Keratinocyte (primary cell): ENCODE measurements at regions not wholly inside any gene's neighbourhood (a gene's known extent, or its start where the extent isn't known, plus 50 kb on each side); places are given as distances from the start of the nearest gene placed in this dataset.

Source experiments
- DNase-seq: peaks from one replicate; pipeline ENCODE4 v3.0.0-alpha.2; 2011; ENCODE audit warnings: low read depth, missing footprints, low spot score
- FAIRE-seq: peaks from 2 replicates; lab custom pipeline; 2011; peaks lifted over from hg19 to GRCh38; lab: Jason Lieb, UNC
- H2AFZ ChIP-seq: 2 replicates; pipeline ENCODE4 v1.6.0; 2012; ENCODE audit warnings: low read length, control low read depth, inconsistent platforms; ENCODE audit not compliant: control insufficient read depth
- H3K27ac ChIP-seq: 2 replicates; pipeline ENCODE4 v1.5.1; 2011; ENCODE audit warnings: low read length; ENCODE audit not compliant: control insufficient read depth, insufficient read depth
- H3K27me3 ChIP-seq: 3 replicates; pipeline ENCODE4 v1.6.0; 2011; ENCODE audit warnings: low read length; ENCODE audit not compliant: control insufficient read depth, insufficient read depth; ENCODE audit errors: extremely low read depth
- H3K36me3 ChIP-seq, 2 experiments: 2 replicates in 1 of 2; 3 replicates in 1 of 2; pipeline ENCODE4 v1.5.1; 2011; ENCODE audit warnings: low read length in 2 of 2, mild to moderate bottlenecking in 1 of 2; ENCODE audit not compliant: control insufficient read depth in 2 of 2, insufficient read depth in 2 of 2; ENCODE audit errors: extremely low read depth in 1 of 2
- H3K4me1 ChIP-seq: 3 replicates; pipeline ENCODE4 v1.5.1; 2011; ENCODE audit warnings: low read length; ENCODE audit not compliant: control insufficient read depth, insufficient read depth; ENCODE audit errors: extremely low read depth
- H3K4me2 ChIP-seq: 3 replicates; pipeline ENCODE4 v1.6.0; 2011; ENCODE audit warnings: low read depth, low read length; ENCODE audit not compliant: control insufficient read depth, insufficient read depth; ENCODE audit errors: extremely low read depth
- H3K4me3 ChIP-seq, 3 experiments: fragments of 200-600 bp in 1 of 3; sonication (generic) in 1 of 3; 2 replicates in 2 of 3; 3 replicates in 1 of 3; pipeline ENCODE4 v1.5.1; 2011 to 2016; ENCODE audit warnings: low read length in 3 of 3, mild to moderate bottlenecking in 3 of 3, control low read depth in 2 of 3, inconsistent platforms in 1 of 3, low read depth in 1 of 3, mixed read lengths in 1 of 3, mixed run types in 1 of 3, moderate library complexity in 1 of 3; ENCODE audit not compliant: control insufficient read depth in 2 of 3, insufficient read depth in 2 of 3; ENCODE audit errors: extremely low read depth in 1 of 3
- H3K79me2 ChIP-seq: 2 replicates; pipeline ENCODE4 v1.6.0; 2012; ENCODE audit warnings: low read length; ENCODE audit not compliant: control insufficient read depth, insufficient read depth
- H3K9ac ChIP-seq: 3 replicates; pipeline ENCODE4 v1.6.0; 2011; ENCODE audit warnings: low read length; ENCODE audit not compliant: control insufficient read depth, insufficient read depth; ENCODE audit errors: extremely low read depth
- H3K9me1 ChIP-seq: 3 replicates; pipeline ENCODE4 v1.6.0; 2011; ENCODE audit warnings: low read length; ENCODE audit not compliant: control insufficient read depth, insufficient read depth; ENCODE audit errors: extremely low read depth
- H3K9me3 ChIP-seq: 2 replicates; pipeline ENCODE4 v1.5.1; 2012; ENCODE audit warnings: low read depth, low read length; ENCODE audit not compliant: control insufficient read depth
- H4K20me1 ChIP-seq: 3 replicates; pipeline ENCODE4 v1.6.0; 2011; ENCODE audit warnings: low read length; ENCODE audit not compliant: control insufficient read depth, insufficient read depth; ENCODE audit errors: extremely low read depth
- EZH2 ChIP-seq: IDR thresholded peaks from one replicate; pipeline ENCODE4 v1.6.1; 2012; ENCODE audit warnings: inconsistent platforms, mild to moderate bottlenecking, low read length, moderate library complexity
- dilution Hi-C: fragments of 300-500 bp; cut with MboI; formaldehyde crosslinking; loops from one replicate; pipeline ENCODE4 v1.7.0; 2020; ENCODE audit warnings: low sequenced_read_pairs; ENCODE audit not compliant: extremely low pct_ligation_motif_present
- TF ChIP-seq, protein P1 (sequence below), 3 experiments: IDR thresholded peaks in 1 of 3; conservative IDR thresholded peaks in 1 of 3; optimal IDR thresholded peaks in 1 of 3; 2 replicates in 2 of 3; 3 replicates in 1 of 3; pipeline versions ENCODE3 to v1.5.1; 2011; ENCODE audit warnings: low read length in 3 of 3, mild to moderate bottlenecking in 3 of 3, moderate library complexity in 2 of 3, control low read depth in 1 of 3, inconsistent platforms in 1 of 3; ENCODE audit not compliant: insufficient read depth in 2 of 3; ENCODE audit errors: extremely low read depth in 1 of 3

DNA sequence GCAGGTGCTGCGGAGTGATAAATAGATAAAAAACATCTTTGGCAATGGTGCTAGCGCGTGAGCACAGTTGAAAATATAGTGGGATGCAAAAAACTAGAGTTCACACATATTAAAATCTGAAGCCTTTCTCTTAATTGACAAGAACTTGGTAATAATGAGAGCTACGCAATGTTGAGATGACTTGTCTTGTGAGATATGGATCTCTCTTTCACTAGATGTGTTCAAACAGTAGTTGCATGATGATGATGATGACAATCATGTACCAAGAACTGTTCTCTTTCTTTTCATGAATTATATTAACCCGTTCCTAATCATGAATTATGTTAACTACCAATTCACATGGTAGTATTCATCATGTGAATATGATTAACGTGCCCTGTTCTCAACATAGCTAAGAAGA is 81.1 kb downstream of the DYNAP start:
- dilution Hi-C loops, result loop anchor here (25.0 kb wide), 1 partner anchor 235 kb away; no protein-coding TSS in a partner anchor
- H3K9me1 ChIP-seq, result no peaks in the 10 kb centered on the region

DNA sequence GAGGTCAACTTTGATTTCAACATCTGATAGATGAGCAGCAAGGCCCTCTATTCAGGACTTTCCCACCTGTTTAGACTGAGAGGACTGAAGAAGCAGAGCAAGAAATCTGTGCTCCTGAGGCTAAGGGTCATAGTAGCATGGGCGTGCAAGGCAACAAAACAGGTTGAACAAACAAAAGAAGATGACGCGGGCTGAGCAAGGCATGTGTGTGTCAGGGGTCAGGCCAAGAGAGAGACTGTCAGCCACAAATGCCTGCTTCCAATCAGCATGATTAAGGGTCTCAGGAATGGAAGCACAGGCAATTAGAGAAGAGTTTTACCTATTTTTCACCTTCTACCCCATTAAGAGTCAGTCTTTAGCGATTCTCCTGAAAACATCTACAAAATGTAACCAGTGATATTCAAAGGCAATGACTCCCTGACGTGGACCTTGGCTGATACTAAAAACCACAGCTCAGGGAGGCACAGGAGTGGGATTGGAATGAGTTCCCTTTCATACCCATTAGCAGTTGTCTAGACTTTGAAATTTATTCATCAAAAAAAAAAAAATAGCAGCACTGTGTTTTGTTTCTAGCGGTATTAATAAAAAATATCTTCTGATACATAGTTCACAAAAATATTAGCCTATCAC is 81.9 kb downstream of the DYNAP start:
- no peaks in the 10 kb centered on the region for H3K4me1 ChIP-seq
- dilution Hi-C loops, result loop anchor here (25.0 kb wide), 1 partner anchor 236 kb away; no protein-coding TSS in a partner anchor
- H3K36me3 ChIP-seq, result no peaks in the 10 kb centered on the region
- H3K27me3 ChIP-seq, result no peaks in the 10 kb centered on the region
- no peaks in the 10 kb centered on the region for H3K79me2 ChIP-seq
- DNase-seq (no peak), FAIRE-seq (no peak)
- H3K27ac ChIP-seq, result no peak overlapping the region
- H2AFZ ChIP-seq, result no peak overlapping the region
- no peaks in the 10 kb centered on the region for H3K9me1 ChIP-seq
- H3K9me3 ChIP-seq, result no peaks in the 10 kb centered on the region
- H3K9ac ChIP-seq, result no peak overlapping the region
- no peak overlapping the region for H3K4me3 ChIP-seq
- no peaks in the 10 kb centered on the region for H4K20me1 ChIP-seq
- H3K4me2 ChIP-seq, result no peak overlapping the region
- TF ChIP-seq, protein P1, sequence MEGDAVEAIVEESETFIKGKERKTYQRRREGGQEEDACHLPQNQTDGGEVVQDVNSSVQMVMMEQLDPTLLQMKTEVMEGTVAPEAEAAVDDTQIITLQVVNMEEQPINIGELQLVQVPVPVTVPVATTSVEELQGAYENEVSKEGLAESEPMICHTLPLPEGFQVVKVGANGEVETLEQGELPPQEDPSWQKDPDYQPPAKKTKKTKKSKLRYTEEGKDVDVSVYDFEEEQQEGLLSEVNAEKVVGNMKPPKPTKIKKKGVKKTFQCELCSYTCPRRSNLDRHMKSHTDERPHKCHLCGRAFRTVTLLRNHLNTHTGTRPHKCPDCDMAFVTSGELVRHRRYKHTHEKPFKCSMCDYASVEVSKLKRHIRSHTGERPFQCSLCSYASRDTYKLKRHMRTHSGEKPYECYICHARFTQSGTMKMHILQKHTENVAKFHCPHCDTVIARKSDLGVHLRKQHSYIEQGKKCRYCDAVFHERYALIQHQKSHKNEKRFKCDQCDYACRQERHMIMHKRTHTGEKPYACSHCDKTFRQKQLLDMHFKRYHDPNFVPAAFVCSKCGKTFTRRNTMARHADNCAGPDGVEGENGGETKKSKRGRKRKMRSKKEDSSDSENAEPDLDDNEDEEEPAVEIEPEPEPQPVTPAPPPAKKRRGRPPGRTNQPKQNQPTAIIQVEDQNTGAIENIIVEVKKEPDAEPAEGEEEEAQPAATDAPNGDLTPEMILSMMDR (optimal IDR thresholded peaks at IDR 0.05 in 1 of 3, IDR thresholded peaks at IDR 0.05 in 1 of 3, conservative IDR thresholded peaks at IDR 0.05 in 1 of 3; ENCODE audit: extremely low read depth in 1 of 3, insufficient read depth in 2 of 3, low read length in 3 of 3), result no peak

More for the DNA sequence above, 81.1 kb downstream of the DYNAP start:
- Histone ChIP-seq H3K36me3 (no peaks in the 10 kb centered on the region), H3K27ac (no peak overlapping the region), H3K9me3 (no peaks in the 10 kb centered on the region), H3K9ac (no peak overlapping the region), H3K4me1 (no peaks in the 10 kb centered on the region), H3K4me3 (no peak overlapping the region), H3K27me3 (no peaks in the 10 kb centered on the region), H2AFZ (no peak overlapping the region), H3K4me2 (no peak overlapping the region), H4K20me1 (no peaks in the 10 kb centered on the region), H3K79me2 (no peaks in the 10 kb centered on the region)
- DNase-seq (no peak), FAIRE-seq (no peak)
- TF ChIP-seq, protein P1 (optimal IDR thresholded peaks at IDR 0.05 in 1 of 3, IDR thresholded peaks at IDR 0.05 in 1 of 3, conservative IDR thresholded peaks at IDR 0.05 in 1 of 3; ENCODE audit: extremely low read depth in 1 of 3, insufficient read depth in 2 of 3, low read length in 3 of 3), result no peak
- no peak for TF ChIP-seq EZH2
